HepG2 (cell line): ENCODE measurements at regions not wholly inside any gene's neighbourhood (a gene's known extent, or its start where the extent isn't known, plus 50 kb on each side); places are given as distances from the start of the nearest gene placed in this dataset.

Experiments
- CTCF ChIP-seq: sonication (generic); formaldehyde crosslinking; IDR thresholded peaks from 2 replicates; pipeline ENCODE4 v1.5.0; 2020; ENCODE audit warnings: mild to moderate bottlenecking, missing genetic modification reagents, moderate library complexity
- EZH2 ChIP-seq: conservative IDR thresholded peaks from 2 replicates; pipeline ENCODE4 v1.6.1; 2012; ENCODE audit warnings: mild to moderate bottlenecking, low read depth, low read length, moderate library complexity
- POLR2A ChIP-seq, 2 experiments: IDR thresholded peaks; 2 replicates each; pipeline ENCODE4 v1.6.1; 2011; ENCODE audit warnings: low read depth in 2 of 2, low read length in 2 of 2, mild to moderate bottlenecking in 1 of 2, moderate library complexity in 1 of 2; ENCODE audit not compliant: insufficient read depth in 1 of 2
- TRIM24 ChIP-seq: sonication (generic); formaldehyde crosslinking; IDR thresholded peaks from 2 replicates; pipeline ENCODE4 v1.8.0; 2022; ENCODE audit warnings: mild to moderate bottlenecking, missing genetic modification reagents

- TF ChIP-seq TRIM24 (no peak), CTCF (CRISPR knock-in tag) (no peak), EZH2 (no peak), POLR2A (IDR thresholded peaks at IDR 0.05; ENCODE audit: insufficient read depth in 1 of 2, low read depth in 2 of 2, low read length in 2 of 2) (no peak)
Observed at GRCh38 chr12:77344651-77345050, 279.3 kb upstream of the E2F7 start.
